HG02610 (cell line): ENCODE measurements at regions not wholly inside any gene's neighbourhood (a gene's known extent, or its start where the extent isn't known, plus 50 kb on each side); places are given as distances from the start of the nearest gene placed in this dataset.

Experiments used
- ATAC-seq: cut with Tn5 transposase; IDR thresholded peaks from one replicate; pipeline ENCODE4 v1.9.1; 2021; ENCODE audit warnings: mild to moderate bottlenecking, moderate library complexity; ENCODE audit not compliant: unreplicated experiment

GRCh38 chr18:4653418-4653817 is 198.3 kb upstream of the DLGAP1 start:
- no peak for ATAC-seq

GRCh38 chr18:4641771-4642368 is 186.8 kb upstream of the DLGAP1 start:
- ATAC-seq = no peak

GRCh38 chr18:4640349-4641012 is 185.4 kb upstream of the DLGAP1 start:
- ATAC-seq = no peak

- ATAC-seq = peak; percentile 96
Observed at GRCh38 chr18:4639628-4640310, 184.7 kb upstream of the DLGAP1 start.

- no peak for ATAC-seq
Observed at GRCh38 chr18:4638680-4639079, 183.6 kb upstream of the DLGAP1 start.

GRCh38 chr18:4637876-4638275 is 182.8 kb upstream of the DLGAP1 start:
- no peak for ATAC-seq

GRCh38 chr18:4636967-4637366 is 181.9 kb upstream of the DLGAP1 start:
- no peak for ATAC-seq

- ATAC-seq = no peak
Observed at GRCh38 chr18:4631239-4631638, 176.1 kb upstream of the DLGAP1 start.

GRCh38 chr18:4605212-4605611 is 150.1 kb upstream of the DLGAP1 start:
- ATAC-seq = no peak

GRCh38 chr18:4603955-4604354 is 148.8 kb upstream of the DLGAP1 start:
- ATAC-seq = no peak

- no peak for ATAC-seq
Observed at GRCh38 chr18:4599312-4599711, 144.2 kb upstream of the DLGAP1 start.

GRCh38 chr18:4597301-4597700 is 142.2 kb upstream of the DLGAP1 start:
- no peak for ATAC-seq

GRCh38 chr18:4593895-4594294 is 138.8 kb upstream of the DLGAP1 start:
- ATAC-seq = no peak

- no peak for ATAC-seq
Observed at GRCh38 chr18:4593459-4593858, 138.4 kb upstream of the DLGAP1 start.

GRCh38 chr18:4589056-4589800 is 134.1 kb upstream of the DLGAP1 start:
- no peak for ATAC-seq

- no peak for ATAC-seq
Observed at GRCh38 chr18:4587204-4587603, 132.1 kb upstream of the DLGAP1 start.

GRCh38 chr18:4586731-4587130 is 131.6 kb upstream of the DLGAP1 start:
- ATAC-seq = no peak

GRCh38 chr18:4582431-4583335 is 127.6 kb upstream of the DLGAP1 start:
- ATAC-seq = no peak

- no peak for ATAC-seq
Observed at GRCh38 chr18:4581966-4582365, 126.9 kb upstream of the DLGAP1 start.

GRCh38 chr18:4578449-4578848 is 123.3 kb upstream of the DLGAP1 start:
- ATAC-seq = no peak

- no peak for ATAC-seq
Observed at GRCh38 chr18:4573735-4574134, 118.6 kb upstream of the DLGAP1 start.
